GM13977 (cell line): ENCODE measurements at regions not wholly inside any gene's neighbourhood (a gene's known extent, or its start where the extent isn't known, plus 50 kb on each side); places are given as distances from the start of the nearest gene placed in this dataset.
"Not testable (repeated sequence)": the region's sequence is repeated elsewhere in the genome, so short reads cannot be mapped to it uniquely, and the experiment has no call there.

Experiments
- DNase-seq: peaks from one replicate; pipeline ENCODE4 v3.0.0; 2012; ENCODE audit warnings: low spot score
- CTCF ChIP-seq: IDR thresholded peaks from 2 replicates; pipeline ENCODE4 v1.5.1; 2012; ENCODE audit warnings: mild to moderate bottlenecking, control low read depth; ENCODE audit not compliant: insufficient read depth; ENCODE audit errors: extremely low read depth, missing control alignments
- in situ Hi-C: fragments of 300-500 bp; cut with MboI; formaldehyde crosslinking; loops from one replicate; pipeline ENCODE4 v1.12.0; 2022; ENCODE audit warnings: low sequenced_read_pairs, low pct_unique_long_range_greater_than_20kb, mixed read lengths, inconsistent platforms; ENCODE audit not compliant: unreplicated experiment

DNA sequence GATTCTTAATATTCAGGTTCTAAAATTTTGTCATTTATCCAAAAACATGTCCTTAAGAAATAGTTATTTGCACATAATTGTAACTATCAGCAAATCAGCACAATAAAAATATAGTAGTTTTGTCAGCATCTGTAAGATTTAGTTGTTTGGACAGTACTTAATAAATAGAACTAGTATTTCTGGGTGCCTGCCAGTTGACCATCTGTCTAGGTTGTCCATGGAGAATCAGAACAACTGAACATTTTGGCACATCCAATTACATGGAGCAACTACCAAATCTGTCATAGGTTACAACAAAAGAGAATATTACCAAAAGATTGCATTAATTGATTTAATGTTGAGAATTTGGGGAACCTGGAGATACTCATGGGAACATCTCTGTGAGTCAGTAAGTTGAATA is 305.5 kb upstream of the TACR3 start:
- TF ChIP-seq CTCF, result no peak
- in situ Hi-C loops, result no loop called here
- DNase-seq, result no peak

DNA sequence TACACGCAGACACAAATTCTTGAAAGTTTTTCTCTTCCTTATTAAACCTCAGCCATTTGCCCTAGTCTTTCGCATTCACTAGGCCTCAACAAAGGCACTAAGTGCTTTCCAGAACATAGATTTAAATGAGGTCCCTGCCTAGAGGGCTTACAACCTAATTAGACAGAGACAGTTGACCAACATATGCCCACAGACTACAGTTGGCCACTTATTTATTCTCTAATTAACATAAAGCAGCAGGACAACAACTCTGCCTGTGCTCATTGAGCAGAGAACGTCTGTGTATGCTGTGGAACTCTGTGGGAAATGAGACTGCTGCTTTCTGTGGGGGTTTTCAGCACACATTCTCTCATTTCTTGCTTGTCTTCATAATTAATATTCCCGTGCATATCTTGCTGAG is 303.0 kb upstream of the TACR3 start:
- in situ Hi-C loops, result no loop called here
- no peak for DNase-seq

DNA sequence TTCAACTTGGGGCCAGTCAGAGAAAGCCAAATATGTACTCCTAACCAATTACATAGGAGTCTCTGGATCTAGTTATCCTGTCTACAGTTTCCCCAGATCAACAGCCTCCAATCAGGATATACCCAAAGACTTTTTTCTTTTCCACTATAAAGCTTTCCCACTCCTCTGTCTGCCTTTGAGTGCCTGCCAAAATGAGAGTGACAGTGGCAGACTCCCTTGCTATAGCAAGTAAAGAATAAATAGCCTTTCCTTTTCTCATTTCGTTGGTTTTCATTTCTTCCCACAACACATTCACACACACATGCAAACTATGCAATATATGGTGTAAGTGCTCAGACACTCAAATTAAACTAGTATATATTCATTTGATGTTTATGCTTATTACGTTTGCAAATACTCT is 302.4 kb upstream of the TACR3 start:
- in situ Hi-C loops, result no loop called here
- no peak for TF ChIP-seq CTCF
- no peak for DNase-seq

More for the DNA sequence above, 303.0 kb upstream of the TACR3 start:
- TF ChIP-seq CTCF, result no peak

DNA sequence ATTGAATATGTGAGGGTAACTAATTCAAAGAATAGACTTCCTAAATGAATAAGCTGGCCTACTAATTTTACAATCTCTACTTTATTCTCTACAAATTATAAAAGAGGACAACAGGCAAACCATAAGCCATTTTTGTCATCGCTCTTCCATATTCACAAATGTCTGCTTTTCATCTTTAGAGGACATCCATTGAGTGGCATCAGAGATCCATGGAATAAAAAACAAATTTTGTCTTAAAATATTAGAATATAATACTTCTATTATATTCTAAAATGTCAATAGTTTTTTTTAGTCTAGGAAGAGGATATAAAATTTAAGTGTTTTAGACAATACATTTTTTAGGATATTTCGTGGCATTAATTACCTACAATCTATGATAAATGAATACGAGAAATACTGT is 300.9 kb upstream of the TACR3 start:
- no peak for DNase-seq
- in situ Hi-C loops, result no loop called here
- no peak for TF ChIP-seq CTCF

GRCh38 chr4:104017213-104017612 is 297.4 kb upstream of the TACR3 start:
- TF ChIP-seq CTCF, result no peak
- no peak for DNase-seq
- in situ Hi-C loops, result no loop called here

DNA sequence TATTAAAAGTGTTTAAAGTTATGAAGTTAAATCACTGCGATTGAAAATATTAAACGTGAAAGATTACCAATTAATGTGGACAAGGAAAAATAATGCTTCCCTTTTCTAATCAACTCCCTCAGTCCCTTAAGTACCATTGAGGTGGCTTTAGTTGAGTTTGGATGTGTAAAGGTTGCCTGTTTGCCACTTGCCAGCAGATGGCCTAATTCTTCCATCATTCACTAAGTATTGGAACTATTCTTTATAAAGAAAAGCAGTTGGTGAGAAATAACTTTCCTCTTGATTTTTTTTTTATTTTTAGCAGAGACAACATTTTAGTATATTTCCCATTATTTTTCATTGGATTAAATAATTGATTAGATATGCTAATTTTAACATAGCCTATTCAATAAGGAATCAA is 295.9 kb upstream of the TACR3 start:
- in situ Hi-C loops, result no loop called here
- peak; percentile 47 for TF ChIP-seq CTCF
- DNase-seq, result peak; percentile 6

GRCh38 chr4:104010722-104011121 is 290.9 kb upstream of the TACR3 start:
- in situ Hi-C loops, result no loop called here
- TF ChIP-seq CTCF, result no peak
- DNase-seq, result no peak

DNA sequence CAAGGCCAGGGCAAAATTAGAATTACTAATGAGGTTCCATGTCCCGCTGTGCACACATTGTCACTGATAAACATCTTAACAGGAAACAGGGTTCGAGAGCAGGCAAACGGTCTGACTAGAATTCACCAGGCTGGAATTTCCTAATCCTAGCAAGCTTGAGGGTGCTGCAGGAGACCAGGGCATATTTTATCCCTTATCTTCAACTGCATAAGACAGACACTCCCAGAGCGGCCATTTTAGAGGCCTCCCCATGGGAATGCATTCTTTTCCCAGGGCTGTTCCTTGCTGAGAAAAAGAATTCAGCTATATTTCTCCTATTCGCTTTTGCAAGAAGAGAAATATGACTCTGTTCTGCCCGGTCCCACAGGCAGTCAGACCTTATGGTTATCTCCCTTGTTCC is 282.5 kb upstream of the TACR3 start:
- DNase-seq, in situ Hi-C loops: not testable (repeated sequence)
